WERI-Rb-1 (cell line): ENCODE measurements at regions not wholly inside any gene's neighbourhood (a gene's known extent, or its start where the extent isn't known, plus 50 kb on each side); places are given as distances from the start of the nearest gene placed in this dataset.

Experiments used
- DNase-seq: peaks from one replicate; pipeline ENCODE4 v3.0.0-alpha.2; 2020
- H3K27ac ChIP-seq: fragments of 250-450 bp; sonication (Bioruptor Pico); 2 replicates; pipeline ENCODE4 v1.5.1; 2020; ENCODE audit warnings: mild to moderate bottlenecking, moderate library complexity
- H3K27me3 ChIP-seq: fragments of 250-450 bp; sonication (Bioruptor Pico); 2 replicates; pipeline ENCODE4 v1.5.1; 2021; ENCODE audit warnings: mild to moderate bottlenecking, low read depth, moderate library complexity; ENCODE audit not compliant: insufficient read depth, severe bottlenecking
- H3K36me3 ChIP-seq: fragments of 250-450 bp; sonication (Bioruptor Pico); 2 replicates; pipeline ENCODE4 v1.5.1; 2020; ENCODE audit warnings: mild to moderate bottlenecking, moderate library complexity
- H3K4me3 ChIP-seq: 2 replicates; pipeline ENCODE4 v1.5.1; 2011; ENCODE audit warnings: low read depth, mild to moderate bottlenecking, control low read depth, low read length
- H3K9me3 ChIP-seq: fragments of 250-450 bp; sonication (Bioruptor Pico); 2 replicates; pipeline ENCODE4 v1.5.1; 2021; ENCODE audit warnings: mild to moderate bottlenecking, moderate library complexity; ENCODE audit not compliant: severe bottlenecking
- TF ChIP-seq, protein P1 (sequence below): IDR thresholded peaks from 2 replicates; pipeline ENCODE4 v1.5.1; 2011; ENCODE audit warnings: low read depth, mild to moderate bottlenecking, control low read depth, inconsistent platforms, low read length

DNA sequence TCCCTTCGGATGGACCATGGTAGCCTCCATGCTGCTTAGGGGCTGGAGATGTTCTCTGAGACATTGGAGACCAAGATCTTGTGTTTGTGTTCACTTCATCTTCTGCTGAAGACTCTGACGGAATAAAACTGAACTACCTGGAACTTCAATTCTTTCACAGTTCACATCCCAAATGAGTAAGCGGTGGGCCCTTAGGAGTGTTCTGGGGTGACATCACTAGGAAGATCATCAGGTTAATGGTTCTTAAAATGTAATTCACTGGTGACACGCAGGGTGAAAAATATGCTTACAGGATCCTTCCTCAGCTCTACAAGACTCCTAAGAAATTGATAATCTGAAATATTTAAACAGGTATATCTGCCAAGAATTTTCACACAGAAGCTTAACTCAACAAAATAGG, 561.5 kb downstream of the SEMA5A start:
- H3K9me3 ChIP-seq = no peaks in the 10 kb centered on the region
- TF ChIP-seq, protein P1, sequence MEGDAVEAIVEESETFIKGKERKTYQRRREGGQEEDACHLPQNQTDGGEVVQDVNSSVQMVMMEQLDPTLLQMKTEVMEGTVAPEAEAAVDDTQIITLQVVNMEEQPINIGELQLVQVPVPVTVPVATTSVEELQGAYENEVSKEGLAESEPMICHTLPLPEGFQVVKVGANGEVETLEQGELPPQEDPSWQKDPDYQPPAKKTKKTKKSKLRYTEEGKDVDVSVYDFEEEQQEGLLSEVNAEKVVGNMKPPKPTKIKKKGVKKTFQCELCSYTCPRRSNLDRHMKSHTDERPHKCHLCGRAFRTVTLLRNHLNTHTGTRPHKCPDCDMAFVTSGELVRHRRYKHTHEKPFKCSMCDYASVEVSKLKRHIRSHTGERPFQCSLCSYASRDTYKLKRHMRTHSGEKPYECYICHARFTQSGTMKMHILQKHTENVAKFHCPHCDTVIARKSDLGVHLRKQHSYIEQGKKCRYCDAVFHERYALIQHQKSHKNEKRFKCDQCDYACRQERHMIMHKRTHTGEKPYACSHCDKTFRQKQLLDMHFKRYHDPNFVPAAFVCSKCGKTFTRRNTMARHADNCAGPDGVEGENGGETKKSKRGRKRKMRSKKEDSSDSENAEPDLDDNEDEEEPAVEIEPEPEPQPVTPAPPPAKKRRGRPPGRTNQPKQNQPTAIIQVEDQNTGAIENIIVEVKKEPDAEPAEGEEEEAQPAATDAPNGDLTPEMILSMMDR = no peak
- no peak overlapping the region for H3K4me3 ChIP-seq
- H3K27ac ChIP-seq = no peak overlapping the region
- H3K27me3 ChIP-seq = peaks cover 4% of the 10 kb centered on the region
- no peaks in the 10 kb centered on the region for H3K36me3 ChIP-seq
- DNase-seq = no peak
